K562 (cell line): ENCODE measurements at regions not wholly inside any gene's neighbourhood (a gene's known extent, or its start where the extent isn't known, plus 50 kb on each side); places are given as distances from the start of the nearest gene placed in this dataset.

ENCODE experiments used
- ATAC-seq: fragments of 200-7000 bp; cut with Tn5 transposase; 3 replicates; pipeline ENCODE4 v1.9.1; 2020; ENCODE audit warnings: moderate library complexity
- BruUV-seq: library from RNA; stranded (reverse); fragments of 400-500 nt; replicated peaks from 2 replicates; lab custom pipeline; 2021; lab: Mats Ljungman, UMichigan
- CTCF ChIA-PET: fragments of 300-600 bp; formaldehyde crosslinking; extraction: SDS; loops from one replicate; lab custom pipeline; 2021; ENCODE audit warnings: low intra/inter-chr PET ratio; lab: Yijun Ruan, JAX
- POLR2A ChIA-PET: fragments of 300-600, 350-650 bp; sonication (Branson Sonifier 250); formaldehyde crosslinking; extraction: SDS; loops from one replicate; lab custom pipeline; 2021; ENCODE audit warnings: antibody characterized with exemption, inconsistent platforms; lab: Yijun Ruan, JAX
- DNase-seq, 4 experiments: peaks; one replicate each; pipeline versions ENCODE4 v3.0.0 to v3.0.0-alpha.2; 2011 to 2018; ENCODE audit warnings: low spot score in 3 of 4, mixed read lengths in 3 of 4; ENCODE audit errors: extremely low read depth in 1 of 4
- FAIRE-seq: peaks from 2 replicates; lab custom pipeline; 2011; peaks lifted over from hg19 to GRCh38; lab: Jason Lieb, UNC
- H2AFZ ChIP-seq: 2 replicates; pipeline ENCODE4 v1.6.0; 2011; ENCODE audit warnings: low read depth, low read length, control low read depth, inconsistent platforms
- H3K27ac ChIP-seq: fragments of 200-600 bp; 3 replicates; pipeline ENCODE4 v1.8.0; 2011; ENCODE audit warnings: low read depth, mild to moderate bottlenecking, control low read depth, inconsistent platforms, low read length, moderate library complexity, mixed read lengths; ENCODE audit errors: extremely low read depth
- H3K27me3 ChIP-seq, 2 experiments: fragments of 300-600 bp in 1 of 2; 2 replicates in 1 of 2; 3 replicates in 1 of 2; pipeline versions ENCODE4 v1.6.0 to v1.8.0; 2011; ENCODE audit warnings: inconsistent platforms in 2 of 2, low read length in 2 of 2, mild to moderate bottlenecking in 1 of 2, mixed read lengths in 1 of 2, moderate library complexity in 1 of 2; ENCODE audit not compliant: control insufficient read depth in 2 of 2, insufficient read depth in 2 of 2
- H3K36me3 ChIP-seq: fragments of 300-600 bp; 3 replicates; pipeline ENCODE4 v1.8.0; 2011; ENCODE audit warnings: mild to moderate bottlenecking, low read length, inconsistent platforms; ENCODE audit not compliant: control insufficient read depth, insufficient read depth
- H3K4me1 ChIP-seq, 2 experiments: fragments of 200-600 bp in 1 of 2; replicated peaks in 1 of 2; 2 replicates in 1 of 2; 3 replicates in 1 of 2; pipeline versions ENCODE4 v1.5.1 to v1.8.0; 2011; ENCODE audit warnings: inconsistent platforms in 2 of 2, low read length in 2 of 2, mild to moderate bottlenecking in 1 of 2, mixed read lengths in 1 of 2, moderate library complexity in 1 of 2; ENCODE audit not compliant: control insufficient read depth in 2 of 2, insufficient read depth in 2 of 2
- H3K4me2 ChIP-seq: 2 replicates; pipeline ENCODE4 v1.6.1; 2011; ENCODE audit warnings: low read length, control low read depth, inconsistent platforms, mixed read lengths; ENCODE audit not compliant: insufficient read depth
- H3K4me3 ChIP-seq: fragments of 200-600 bp; sonication (generic), shearing (Covaris generic); 2 replicates; pipeline ENCODE4 v1.5.1; 2016; ENCODE audit warnings: control low read depth, inconsistent platforms
- H3K79me2 ChIP-seq: fragments of 200-600 bp; 3 replicates; pipeline ENCODE4 v1.8.0; 2011; ENCODE audit warnings: low read length, inconsistent platforms; ENCODE audit not compliant: control insufficient read depth, insufficient read depth
- H3K9ac ChIP-seq, 2 experiments: 2 replicates each; pipeline versions ENCODE4 v1.6.0 to v1.6.1; 2011; ENCODE audit warnings: low read depth in 2 of 2, low read length in 2 of 2, control low read depth in 1 of 2, inconsistent platforms in 1 of 2, mild to moderate bottlenecking in 1 of 2, mixed read lengths in 1 of 2; ENCODE audit not compliant: insufficient read depth in 1 of 2
- H3K9me1 ChIP-seq: one replicate; pipeline ENCODE4 v1.6.0; 2011; ENCODE audit warnings: inconsistent platforms, mild to moderate bottlenecking, low read length, moderate library complexity; ENCODE audit not compliant: control insufficient read depth, insufficient read depth
- H3K9me3 ChIP-seq: replicated peaks from 2 replicates; pipeline ENCODE4 v1.5.1; 2011; ENCODE audit warnings: low read depth, low read length, inconsistent platforms; ENCODE audit not compliant: control insufficient read depth, insufficient read depth
- H4K20me1 ChIP-seq: replicated peaks from 2 replicates; pipeline ENCODE4 v1.6.1; 2011; ENCODE audit warnings: low read length, inconsistent platforms, mixed read lengths; ENCODE audit not compliant: control insufficient read depth, insufficient read depth
- CREB1 ChIP-seq, 2 experiments: sonication (generic) in 1 of 2; formaldehyde crosslinking in 1 of 2; IDR thresholded peaks; 2 replicates each; pipeline versions ENCODE4 v1.6.1 to v1.8.0; 2012 to 2022; ENCODE audit warnings: inconsistent platforms in 1 of 2, mild to moderate bottlenecking in 1 of 2, missing genetic modification reagents in 1 of 2, moderate library complexity in 1 of 2
- FOXM1 ChIP-seq, 2 experiments: fragments of 450-650 bp in 1 of 2; sonication (generic) in 1 of 2; formaldehyde crosslinking in 1 of 2; IDR thresholded peaks; 2 replicates each; pipeline versions ENCODE4 v1.6.1 to v1.9.0; 2017 to 2022; ENCODE audit warnings: low read depth in 2 of 2, mild to moderate bottlenecking in 2 of 2, missing genetic modification reagents in 1 of 2, moderate library complexity in 1 of 2
- GMEB1 ChIP-seq: fragments of 250-450 bp; sonication (Bioruptor Pico); IDR thresholded peaks from 2 replicates; pipeline ENCODE4 v1.4.0; 2020; ENCODE audit warnings: mild to moderate bottlenecking
- PRMT5 ChIP-seq: sonication (generic); formaldehyde crosslinking; IDR thresholded peaks from 2 replicates; pipeline ENCODE4 v1.5.0; 2020; ENCODE audit warnings: missing genetic modification reagents
- SMAD3 ChIP-seq: fragments of 450-650 bp; formaldehyde crosslinking; conservative IDR thresholded peaks from 2 replicates; pipeline ENCODE4 v1.4.0; 2020; ENCODE audit warnings: mild to moderate bottlenecking
- TCFL5 ChIP-seq: fragments of 250-450 bp; sonication (Bioruptor Pico); conservative IDR thresholded peaks from 2 replicates; pipeline ENCODE4 v1.6.1; 2021; ENCODE audit warnings: mild to moderate bottlenecking, moderate library complexity, matching md5 sums
- ZNF263 ChIP-seq: sonication (generic); formaldehyde crosslinking; IDR thresholded peaks from 2 replicates; pipeline ENCODE4 v1.8.0; 2022; ENCODE audit warnings: mild to moderate bottlenecking, missing genetic modification reagents, borderline replicate concordance
- ZNF431 ChIP-seq: sonication (generic); formaldehyde crosslinking; IDR thresholded peaks from 2 replicates; pipeline ENCODE4 v1.8.0; 2022; ENCODE audit warnings: mild to moderate bottlenecking, missing genetic modification reagents
- WGBS: fragments of 100-300 bp; shearing (Covaris generic); methylation state at CpG from one replicate; pipeline ENCODE4 v1.1.6; 2016; ENCODE audit warnings: low coverage, mixed read lengths; ENCODE audit not compliant: insufficient coverage; ENCODE audit errors: missing lambda C conversion rate; 5-methylcytosine and 5-hydroxymethylcytosine counted together
- in situ Hi-C: fragments of 300-500 bp; cut with MboI; formaldehyde crosslinking; loops from 4 replicates; pipeline ENCODE4 v1.15.0; 2018; ENCODE audit warnings: inconsistent platforms, mixed read lengths
- intact Hi-C: fragments of 100-400 bp; cut with micrococcal nuclease; formaldehyde crosslinking; loops from 2 replicates; pipeline ENCODE4 v1.14.2; 2022

DNA sequence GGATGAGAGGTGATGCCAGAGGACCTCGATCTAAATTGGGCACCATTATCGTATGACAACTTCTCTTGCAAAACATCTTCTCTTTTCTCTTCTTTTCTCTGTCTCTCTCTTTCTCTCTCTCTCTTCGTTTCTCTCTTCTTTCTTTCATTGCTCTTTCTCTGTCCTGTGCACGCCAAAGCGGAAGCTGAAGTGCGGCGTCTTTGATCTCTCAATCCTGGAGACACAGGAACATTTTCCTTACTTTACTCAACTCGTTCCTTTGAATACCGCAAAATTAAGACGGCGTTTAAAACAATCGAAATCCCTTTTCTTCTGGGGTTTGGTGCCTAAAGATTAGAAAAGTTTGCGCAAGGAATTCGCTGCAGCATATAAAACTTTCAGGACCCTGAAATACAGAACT, 176.6 kb downstream of the KDM5D start:
- DNase-seq (no peak), FAIRE-seq (no peak), ATAC-seq (no peak)
- in situ Hi-C loops, result no loop called here
- H3K9me3 ChIP-seq, result no peaks in the 10 kb centered on the region
- H3K27ac ChIP-seq, result no peak overlapping the region
- intact Hi-C loops, result no loop called here
- CTCF ChIA-PET, result no interaction called here
- no peaks in the 10 kb centered on the region for H3K27me3 ChIP-seq
- no CpG with 5 or more reads among the region's 14 CpGs for WGBS
- H3K4me1 ChIP-seq, result no peaks in the 10 kb centered on the region
- H2AFZ ChIP-seq, result no peak overlapping the region
- no peaks in the 10 kb centered on the region for H3K9me1 ChIP-seq
- BruUV-seq, result no TSS peak
- no peak overlapping the region for H3K9ac ChIP-seq
- no peak for TF ChIP-seq CREB1 (IDR thresholded peaks at IDR 0.05)
- TF ChIP-seq CREB1 (CRISPR knock-in tag; IDR thresholded peaks at IDR 0.05), result no peak
- no peak for TF ChIP-seq GMEB1
- no peak for TF ChIP-seq SMAD3 (CRISPR knock-in tag)
- TF ChIP-seq TCFL5 (CRISPR knock-in tag), result no peak
- TF ChIP-seq ZNF431, result no peak
- TF ChIP-seq PRMT5 (CRISPR knock-in tag), result no peak
- TF ChIP-seq ZNF263 (CRISPR knock-in tag), result no peak
- no peak for TF ChIP-seq FOXM1 (IDR thresholded peaks at IDR 0.05; ENCODE audit: low read depth)
- no peak for TF ChIP-seq FOXM1 (CRISPR knock-in tag; IDR thresholded peaks at IDR 0.05; ENCODE audit: low read depth)
- H3K36me3 ChIP-seq, result no peaks in the 10 kb centered on the region
- H4K20me1 ChIP-seq, result no peaks in the 10 kb centered on the region
- no peak overlapping the region for H3K4me3 ChIP-seq
- no peak overlapping the region for H3K4me2 ChIP-seq
- no peaks in the 10 kb centered on the region for H3K79me2 ChIP-seq
- POLR2A ChIA-PET, result no interaction called here
